HG02678 (cell line): ENCODE measurements at regions not wholly inside any gene's neighbourhood (a gene's known extent, or its start where the extent isn't known, plus 50 kb on each side); places are given as distances from the start of the nearest gene placed in this dataset.

Experiments
- ATAC-seq: cut with Tn5 transposase; IDR thresholded peaks from one replicate; pipeline ENCODE4 v1.9.1; 2021; ENCODE audit warnings: mild to moderate bottlenecking, moderate library complexity; ENCODE audit not compliant: unreplicated experiment

DNA sequence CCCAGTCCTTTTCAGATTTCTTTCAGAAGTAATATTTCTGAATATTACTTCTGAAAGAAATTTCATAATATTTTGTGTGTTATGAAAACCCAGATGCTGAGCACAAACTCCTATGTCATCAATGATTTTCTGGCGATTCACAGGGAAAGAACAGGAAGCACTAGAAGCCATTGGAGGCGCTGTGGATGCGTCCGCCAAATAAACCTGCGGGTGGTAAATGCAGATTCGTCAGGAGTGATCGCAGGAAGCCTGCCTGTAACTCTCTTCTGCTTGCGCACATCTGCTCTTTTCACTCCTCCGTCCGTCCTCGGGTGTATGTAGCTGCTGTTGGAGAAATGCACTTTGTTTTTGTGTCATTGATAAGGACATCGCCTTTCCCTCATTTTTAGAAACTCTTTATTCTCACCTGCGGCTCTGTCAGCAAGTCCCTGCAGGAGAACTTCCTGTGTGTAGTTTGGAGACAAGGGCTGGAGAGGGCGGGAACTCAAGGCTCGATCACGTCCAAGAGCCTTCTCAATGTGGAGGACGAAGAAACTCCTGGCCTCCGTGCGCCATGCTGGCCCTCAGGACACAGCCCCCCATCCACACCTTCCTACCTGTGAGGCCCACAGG, 483.8 kb downstream of the GALR1 start:
- ATAC-seq = no peak

DNA sequence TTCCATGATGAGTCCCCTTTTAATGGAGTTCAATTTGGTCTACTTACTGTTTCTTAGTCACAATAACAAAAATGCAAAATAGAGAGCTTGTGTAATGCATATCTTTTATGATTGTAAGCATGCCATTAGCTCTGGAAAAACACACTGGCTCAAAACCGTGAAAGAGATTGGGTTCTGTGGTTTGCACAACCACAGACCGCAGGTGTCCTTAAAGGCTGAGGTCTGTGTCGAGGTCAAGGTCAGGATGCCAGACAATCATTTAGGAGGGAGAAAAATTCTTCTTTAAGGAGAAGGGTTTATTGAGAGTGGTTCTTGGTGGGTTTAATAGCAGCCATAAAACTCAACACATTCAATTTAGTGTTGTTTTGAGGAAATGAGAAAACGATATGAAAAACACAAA, 487.2 kb downstream of the GALR1 start:
- no peak for ATAC-seq

DNA sequence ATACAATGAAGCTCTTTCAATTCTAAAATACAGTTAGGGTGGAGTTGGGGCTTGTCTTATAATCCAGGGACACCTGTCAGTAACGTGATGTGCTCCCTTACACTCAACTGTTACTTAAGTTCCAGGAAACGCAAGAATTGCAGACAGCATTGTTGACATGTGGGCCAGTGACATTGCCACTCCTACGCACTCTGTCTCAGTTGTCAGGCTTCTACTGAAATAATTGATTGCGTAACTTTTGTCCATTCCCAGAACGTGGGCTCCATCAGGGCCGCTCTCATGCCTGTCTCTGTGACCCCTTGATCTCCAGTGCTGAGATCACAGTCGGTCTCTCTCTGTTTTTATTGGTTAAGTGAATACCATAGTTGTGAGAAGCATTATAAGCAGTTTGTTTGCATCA, 487.8 kb downstream of the GALR1 start:
- ATAC-seq = no peak

DNA sequence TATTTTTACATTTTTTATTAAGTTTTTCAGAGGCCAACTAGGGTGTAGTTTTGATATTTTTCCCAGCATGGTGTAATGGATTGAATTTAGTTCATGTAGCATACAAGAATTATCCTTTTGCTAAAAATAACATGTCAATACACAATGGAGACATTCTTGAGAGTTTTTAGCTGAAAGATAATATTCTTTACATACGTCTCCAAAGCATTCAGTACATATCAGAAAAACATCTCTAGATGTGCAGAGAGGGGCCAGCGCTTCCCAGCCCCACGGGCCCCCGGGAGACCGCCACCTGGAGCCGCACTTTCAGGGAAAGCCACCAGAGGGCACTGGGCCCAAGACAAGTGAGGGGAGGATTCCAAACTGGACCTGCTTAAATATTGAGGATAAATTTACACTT, 499.4 kb downstream of the GALR1 start:
- no peak for ATAC-seq

DNA sequence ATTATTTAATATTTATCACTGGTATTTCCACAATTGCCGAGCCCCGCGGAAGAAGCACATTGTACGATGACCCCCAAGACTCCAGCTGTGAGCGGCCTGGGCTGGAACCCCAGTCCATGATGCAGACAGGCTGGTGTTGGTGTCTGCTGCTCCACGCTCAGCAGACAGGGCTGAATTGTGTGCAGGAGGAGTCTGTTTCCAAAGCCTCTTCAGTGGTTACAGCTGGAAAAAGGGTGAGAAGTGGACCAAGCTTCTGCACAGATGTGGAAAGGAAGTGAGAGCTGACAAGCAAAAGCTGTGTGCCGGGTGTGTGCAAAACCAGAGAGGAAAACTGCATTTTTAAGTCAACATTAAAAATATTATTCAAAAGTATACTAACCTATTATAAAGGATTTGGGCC, 500.4 kb downstream of the GALR1 start:
- ATAC-seq = no peak

DNA sequence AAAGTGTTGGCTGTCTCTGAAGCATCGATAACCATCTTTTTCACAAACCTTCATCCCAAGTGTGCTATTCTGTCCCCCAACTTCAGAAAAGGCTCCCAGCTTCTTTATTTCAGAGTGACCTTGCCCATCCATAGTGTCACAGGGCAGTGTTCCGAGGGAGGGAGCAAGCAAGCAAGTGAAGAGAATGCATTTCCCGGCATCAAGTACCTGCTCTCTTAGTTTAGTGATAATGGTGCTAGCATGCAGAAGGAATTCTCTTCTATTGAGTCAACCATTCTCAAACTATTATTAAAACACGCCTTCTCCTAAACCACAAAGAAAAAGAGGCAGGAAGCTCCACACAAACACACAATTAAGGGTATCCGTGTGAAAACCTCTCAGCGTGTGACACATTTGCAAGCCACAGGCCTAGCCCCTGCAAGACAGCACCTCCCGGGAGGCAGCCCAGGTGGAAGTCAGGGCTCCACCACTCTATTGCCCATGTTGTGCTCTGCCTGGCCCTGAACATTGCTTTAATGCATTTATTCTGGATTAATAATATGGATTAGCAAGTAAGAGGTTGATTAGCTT, 504.9 kb downstream of the GALR1 start:
- ATAC-seq = no peak

DNA sequence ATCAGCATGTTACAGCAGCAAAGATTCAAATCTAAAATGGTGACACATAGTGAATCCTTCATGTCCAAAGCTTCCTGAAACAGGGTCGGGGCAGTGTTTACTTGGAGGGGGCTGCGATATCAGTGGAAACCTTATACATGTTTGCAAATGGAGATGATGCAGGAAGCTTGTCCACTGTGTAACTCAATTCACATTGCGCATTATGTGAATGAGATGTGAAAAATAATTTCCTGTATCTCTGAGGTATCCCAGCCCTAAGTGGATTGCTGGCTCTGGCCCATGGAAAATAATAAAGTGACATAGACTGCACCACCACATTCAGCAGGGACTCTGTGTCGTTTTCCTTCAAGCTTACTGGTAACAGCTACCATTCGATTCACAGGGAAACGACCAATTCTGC, 505.5 kb downstream of the GALR1 start:
- ATAC-seq = no peak

DNA sequence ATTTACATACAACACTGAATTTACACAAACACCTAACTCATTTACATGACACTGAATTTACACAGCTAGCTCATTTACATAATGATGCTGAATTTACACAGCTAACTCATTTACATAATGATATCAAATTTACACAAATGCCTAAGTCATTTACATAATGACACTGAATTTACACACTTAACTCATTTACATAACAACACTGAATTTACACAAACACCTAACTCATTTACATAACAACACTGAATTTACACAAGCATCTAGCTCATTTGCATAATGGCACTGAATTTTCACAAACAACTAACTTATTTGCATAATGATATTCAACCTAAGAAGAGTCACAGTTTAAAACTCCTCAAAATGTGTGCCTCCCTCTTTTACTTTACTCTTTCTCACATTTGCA, 511.7 kb downstream of the GALR1 start:
- no peak for ATAC-seq

DNA sequence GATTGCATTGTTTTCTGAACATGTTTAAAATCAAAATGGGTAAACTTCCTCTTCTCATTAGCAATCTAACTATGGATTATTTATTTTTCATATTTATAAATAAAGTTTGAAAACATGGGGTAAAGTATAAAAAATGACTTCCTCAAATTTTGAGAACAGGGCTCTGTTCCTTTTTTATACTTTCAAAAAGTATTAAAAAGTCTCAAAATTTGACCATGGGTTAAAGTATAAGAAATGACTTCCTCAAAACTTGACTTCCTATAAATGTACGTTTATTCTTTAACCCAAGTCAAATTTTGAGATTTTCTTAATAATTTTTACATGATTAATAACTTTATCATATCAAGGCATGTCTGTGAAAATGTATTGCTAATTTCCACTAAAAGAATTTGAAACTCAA, 512.4 kb downstream of the GALR1 start:
- no peak for ATAC-seq

DNA sequence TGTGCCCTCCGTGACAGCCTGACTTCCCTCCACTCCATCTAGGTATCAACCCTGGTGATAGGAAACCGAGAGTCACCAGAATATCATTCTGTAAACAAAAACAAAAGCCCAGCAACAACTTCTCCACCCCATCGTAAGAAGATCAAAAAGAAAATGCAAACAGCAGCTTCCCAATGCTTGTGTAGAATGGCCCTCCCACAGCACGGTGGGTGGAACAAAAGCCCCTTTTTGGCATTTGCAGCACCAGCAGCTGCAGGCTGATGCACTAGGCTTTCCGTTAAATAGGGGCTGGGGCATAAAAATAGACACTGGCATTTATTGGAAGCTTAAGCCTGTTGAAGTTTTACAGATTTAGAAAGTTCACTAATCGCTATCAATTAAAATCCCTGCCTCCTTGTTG, 513.0 kb downstream of the GALR1 start:
- no peak for ATAC-seq

DNA sequence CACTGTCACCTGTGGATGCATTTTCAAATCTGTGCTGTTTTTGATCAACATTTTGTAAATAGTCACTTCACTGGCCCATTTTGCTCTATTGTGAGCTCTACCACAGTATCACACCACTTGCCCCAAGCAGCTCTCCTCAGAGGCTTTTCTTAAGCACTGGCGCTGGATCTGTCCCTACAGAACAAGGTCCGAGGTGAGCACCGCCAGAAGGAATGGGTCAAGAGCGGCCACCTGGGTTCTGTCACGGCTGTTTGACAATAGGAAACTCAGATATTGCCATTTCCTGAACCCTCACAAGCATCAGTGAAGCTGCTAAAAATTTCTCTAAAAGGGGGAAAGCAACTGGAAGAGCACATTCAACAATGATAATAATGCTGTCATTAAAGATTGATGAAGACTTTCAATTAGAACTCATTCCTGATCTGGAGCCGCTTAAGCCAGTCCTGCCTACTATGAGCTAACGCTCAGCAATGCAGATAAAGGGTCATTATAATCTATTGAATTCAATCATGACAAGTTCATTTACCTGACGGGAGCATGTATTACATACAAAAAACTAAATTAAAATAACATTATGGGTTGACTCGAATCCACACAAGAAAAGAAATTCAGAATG, 514.0 kb downstream of the GALR1 start:
- ATAC-seq = no peak

DNA sequence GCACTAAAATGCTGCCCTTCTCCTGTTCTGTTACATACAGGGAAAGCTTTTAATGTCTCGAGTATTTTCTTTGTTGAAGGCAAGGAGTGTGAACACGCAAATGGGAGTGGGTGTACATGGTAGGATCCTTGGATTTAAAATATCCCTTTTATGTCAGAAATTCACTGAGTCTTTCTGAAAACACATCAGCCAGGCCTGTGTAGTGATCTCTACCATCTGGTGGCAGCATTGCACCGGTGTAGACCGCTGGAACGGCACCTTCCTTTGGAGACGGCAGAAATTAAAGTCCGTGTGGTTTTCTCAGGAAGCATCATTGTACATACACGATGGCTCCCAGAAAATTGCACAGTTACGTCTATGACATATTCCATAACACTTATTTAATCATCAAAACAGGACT, 515.8 kb downstream of the GALR1 start:
- no peak for ATAC-seq

DNA sequence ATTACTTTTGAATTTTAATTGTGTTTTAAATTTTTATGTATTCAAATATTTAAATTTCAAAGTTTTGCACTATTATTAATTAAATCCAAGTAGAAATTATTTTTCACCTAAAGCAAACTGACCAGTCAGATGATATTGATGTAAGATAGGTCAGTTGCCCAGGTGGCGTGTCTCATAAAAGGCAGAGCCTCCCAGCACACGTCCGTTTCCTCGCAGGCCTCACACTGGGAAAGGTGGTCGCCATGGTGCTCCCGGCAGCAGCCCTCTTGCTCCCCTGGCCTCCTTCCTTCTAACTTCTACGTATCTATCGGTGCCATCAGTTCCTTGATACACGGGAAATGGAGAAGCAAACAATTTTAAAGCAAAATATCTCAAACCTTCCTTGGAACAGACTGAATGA, 516.8 kb downstream of the GALR1 start:
- ATAC-seq = no peak

DNA sequence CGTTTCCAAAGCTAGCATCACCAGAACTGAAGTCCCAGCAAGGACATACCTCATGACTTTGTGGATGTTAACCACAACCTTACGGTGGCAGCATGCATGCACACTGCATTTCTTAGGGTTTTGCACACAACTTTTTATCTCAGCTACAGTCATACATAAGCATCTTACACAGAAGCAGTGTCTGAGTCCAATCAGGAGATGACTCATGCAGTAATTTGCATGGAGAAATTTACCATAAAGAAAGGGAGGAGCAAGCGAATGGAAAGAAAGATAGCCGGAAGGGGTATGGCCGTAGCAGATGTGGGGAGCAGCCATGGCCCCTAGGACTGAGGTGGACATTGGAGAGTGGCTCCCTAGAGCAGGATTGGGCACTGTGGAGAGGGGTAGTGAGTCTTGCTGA, 522.5 kb downstream of the GALR1 start:
- no peak for ATAC-seq

DNA sequence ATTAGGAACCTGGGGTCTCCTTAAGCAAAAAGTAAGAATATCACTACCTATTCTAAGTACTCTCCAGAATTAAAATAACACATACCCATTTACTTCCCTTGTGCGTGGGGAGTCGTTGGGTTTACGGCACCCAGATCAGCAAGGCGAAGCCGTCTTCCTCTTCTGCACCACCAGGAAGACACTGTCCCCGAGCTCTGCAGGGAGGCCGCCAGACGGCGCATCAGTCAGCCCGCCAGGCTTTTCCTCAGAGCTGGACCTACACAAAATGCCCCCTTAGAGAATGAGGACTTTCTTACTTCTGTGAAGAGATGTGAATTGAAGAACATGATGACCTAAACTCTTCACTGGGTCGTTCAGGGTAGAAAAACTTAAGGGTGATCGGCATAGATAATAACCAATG, 526.5 kb downstream of the GALR1 start:
- ATAC-seq = no peak

DNA sequence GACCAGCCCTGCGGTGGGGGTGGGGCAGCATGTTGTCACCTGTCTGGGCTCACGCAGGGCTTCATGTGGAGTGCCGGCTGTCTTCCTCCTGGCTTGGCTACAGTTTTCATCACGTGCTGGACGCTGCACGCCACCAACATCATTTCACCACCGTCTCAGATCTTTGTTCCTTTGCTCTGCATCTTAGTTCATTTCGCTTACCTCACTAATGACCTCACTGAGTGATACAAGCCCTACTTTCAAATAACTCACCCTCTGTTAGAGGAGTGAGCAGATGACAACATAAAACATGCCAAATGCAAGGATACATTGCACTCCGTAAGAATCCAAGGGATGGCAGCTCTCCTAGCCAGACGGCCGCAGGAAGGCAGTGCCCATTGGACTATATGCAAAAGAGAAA, 527.5 kb downstream of the GALR1 start:
- no peak for ATAC-seq

DNA sequence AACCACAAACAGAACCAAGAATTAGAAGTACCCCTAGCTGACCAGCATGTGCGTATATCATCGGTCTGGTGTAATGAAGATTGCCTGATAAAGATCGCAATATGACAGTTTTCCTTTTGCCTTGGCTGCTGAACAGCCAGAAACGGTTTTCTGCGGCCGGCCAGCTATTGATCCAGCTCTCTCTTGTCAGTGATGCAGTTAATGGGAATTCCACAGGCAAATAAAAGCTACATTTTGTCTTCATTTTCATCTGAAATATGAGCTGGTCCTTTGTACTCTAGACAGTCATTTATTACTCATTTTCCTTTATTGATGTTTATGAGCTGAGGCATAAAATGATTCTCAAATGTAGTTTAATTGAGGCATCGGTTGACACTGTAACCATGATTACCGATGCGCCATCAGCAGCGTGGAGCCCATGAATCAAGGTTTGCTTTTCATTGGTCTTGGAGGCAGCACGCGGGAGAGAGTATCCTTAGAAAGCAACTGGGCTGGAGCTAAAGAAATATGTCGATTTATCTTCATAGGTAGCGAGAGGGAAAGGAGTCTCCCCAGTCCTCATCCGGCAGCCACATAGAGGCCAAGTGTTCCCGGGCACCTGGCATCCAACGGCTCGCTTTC, 535.2 kb downstream of the GALR1 start:
- ATAC-seq = no peak

DNA sequence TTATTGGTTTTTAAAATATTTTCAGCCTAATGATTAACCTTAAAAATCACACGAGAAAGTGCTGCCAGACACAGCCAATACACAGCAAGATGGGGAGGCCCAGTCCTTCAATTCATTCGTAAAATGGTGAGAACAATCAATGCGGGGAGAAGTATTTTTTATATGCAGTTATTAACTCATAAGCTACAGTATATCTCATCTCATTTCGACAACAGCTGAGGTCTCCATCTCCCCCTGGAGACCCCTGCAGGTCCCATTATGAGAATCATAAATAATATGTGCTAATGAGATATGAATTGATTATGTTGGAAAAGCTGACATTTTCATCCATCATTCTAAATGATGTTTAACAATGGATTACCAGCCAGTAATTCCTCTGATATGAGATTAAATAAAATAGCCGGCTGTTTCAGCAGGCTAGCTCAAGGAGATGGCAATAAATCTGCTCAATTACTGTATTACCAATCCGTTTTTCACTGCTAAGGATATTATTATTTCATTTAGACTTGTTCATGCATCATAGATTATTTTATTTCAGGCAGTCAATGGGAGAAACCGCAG, 535.8 kb downstream of the GALR1 start:
- no peak for ATAC-seq

DNA sequence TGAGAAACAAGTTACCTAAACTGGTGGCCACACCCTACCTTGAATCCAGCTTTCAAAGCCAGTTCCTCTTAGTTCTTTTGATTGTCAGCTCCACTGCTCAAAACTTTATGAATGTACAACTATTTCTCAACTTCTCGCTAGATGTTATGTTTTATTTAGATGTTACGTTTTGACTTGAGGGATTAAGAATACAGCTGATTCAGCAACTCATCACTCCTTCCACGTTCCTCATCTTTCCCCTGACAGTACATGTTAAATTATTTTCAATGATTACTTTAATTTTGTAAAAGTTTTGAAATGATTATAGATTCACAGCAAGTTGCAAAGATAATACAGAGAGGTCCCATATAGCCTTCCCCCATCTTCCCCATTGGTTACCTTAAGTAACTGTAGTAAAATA, 553.4 kb downstream of the GALR1 start:
- no peak for ATAC-seq

DNA sequence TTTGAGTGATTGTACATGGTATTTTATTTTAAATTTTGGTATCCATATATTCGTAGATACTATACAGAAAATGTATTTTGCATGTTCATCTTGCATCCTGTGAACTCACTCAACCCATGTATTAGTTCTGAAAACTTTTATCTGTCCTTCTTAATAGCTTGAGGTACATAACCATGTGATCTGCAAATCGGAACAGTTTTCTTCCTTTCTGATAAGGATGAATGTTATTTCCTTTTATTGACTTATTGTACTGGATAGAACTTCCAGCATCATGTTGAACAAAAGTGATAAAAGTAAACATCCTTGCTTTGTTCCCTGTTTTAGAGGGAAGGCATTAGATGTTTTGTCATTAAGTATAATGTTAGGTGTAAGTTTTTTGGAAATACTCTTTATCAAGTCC, 554.7 kb downstream of the GALR1 start:
- no peak for ATAC-seq

DNA sequence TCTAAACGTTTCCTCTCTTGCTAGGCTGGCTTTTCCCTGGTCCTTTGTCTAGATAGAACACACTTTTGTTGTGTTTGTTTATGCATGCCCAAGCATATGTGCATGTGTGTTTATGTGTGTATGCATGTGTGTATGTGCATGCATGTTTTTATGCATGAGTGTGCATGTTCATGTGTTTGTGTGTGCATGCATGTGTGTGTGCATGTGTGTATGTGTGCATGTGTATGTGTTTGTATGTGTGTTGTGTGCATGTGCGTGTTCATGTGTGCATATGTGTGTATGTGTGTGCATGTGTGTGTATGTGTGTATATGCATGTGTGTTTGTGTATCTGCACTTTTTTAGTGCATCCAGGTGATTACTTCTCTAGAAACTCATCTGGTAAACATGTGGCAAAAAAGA, 558.0 kb downstream of the GALR1 start:
- no peak for ATAC-seq

DNA sequence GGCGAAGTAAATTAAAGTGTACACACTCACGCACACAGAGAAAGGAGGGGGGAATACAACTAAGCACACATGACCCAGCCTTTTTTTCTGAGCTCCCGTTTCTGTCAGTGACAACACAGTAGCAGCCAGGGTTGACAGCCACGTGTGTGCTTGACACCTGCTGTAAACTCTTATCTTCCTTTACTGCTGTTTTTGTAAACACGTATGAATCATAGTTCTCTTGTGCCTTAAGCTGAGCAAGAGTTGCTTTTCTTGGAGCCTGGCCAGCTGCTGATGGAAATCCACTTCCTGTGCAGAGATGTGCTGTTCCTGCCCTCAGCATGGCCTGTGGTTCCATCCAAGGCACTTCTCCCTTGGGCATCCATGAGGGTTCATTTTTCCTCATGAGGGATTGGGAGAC, 561.9 kb downstream of the GALR1 start:
- ATAC-seq = no peak
